ENCODE measurements at regions not wholly inside any gene's neighbourhood (a gene's known extent, or its start where the extent isn't known, plus 50 kb on each side); places are given as distances from the start of the nearest gene placed in this dataset.
"Not testable (repeated sequence)": the region's sequence is repeated elsewhere in the genome, so short reads cannot be mapped to it uniquely, and the experiment has no call there.

DNA sequence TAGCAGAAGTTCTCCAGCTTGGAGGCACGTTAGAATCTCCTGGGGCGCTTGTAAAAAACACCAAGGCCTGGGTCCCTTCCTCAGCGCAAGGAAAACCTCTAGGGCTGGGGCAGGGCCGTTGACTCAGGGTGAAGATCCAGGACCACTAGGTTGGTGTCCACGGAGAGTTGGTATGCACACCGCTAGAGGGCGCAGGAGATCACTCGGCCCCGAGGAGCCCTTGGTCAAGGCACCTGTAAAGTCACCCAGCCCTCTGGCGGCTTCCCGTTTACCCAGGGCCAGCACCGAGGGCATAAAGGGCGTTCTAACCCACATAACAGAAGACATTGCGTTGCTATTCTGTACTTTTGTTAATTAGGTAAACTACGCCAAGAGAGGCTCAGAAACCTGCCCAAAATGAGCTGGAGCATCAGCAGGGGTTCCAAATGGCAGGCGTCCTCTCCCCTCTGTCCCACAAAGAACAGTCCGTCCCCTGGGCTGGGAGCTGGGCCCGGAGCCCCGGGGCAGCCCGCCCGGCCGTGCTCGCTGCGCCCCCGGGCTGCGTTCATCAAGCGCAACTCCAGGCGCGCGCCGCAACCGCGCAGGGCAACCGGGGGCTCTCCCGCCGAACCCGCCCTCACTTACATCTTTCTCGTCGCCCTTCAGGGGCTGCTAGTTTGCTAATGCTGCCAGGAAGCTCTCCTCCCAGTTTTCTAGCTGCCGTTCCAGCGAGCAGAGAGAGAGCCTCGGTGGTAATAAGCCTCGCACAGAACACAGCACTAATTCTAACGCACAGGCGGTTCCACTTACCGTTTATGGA lies 332.1 kb downstream of the ARRDC4 start:
- Histone ChIP-seq H3K9me2 (ENCODE audit: insufficient read depth, low read length) (no peaks in the 10 kb centered on the region), H3K4me2 (ENCODE audit: low read length) (no peak overlapping the region), H4K20me1 (ENCODE audit: insufficient read depth, low read length) (no peaks in the 10 kb centered on the region), H3K27ac (ENCODE audit: low read depth, low read length, poor library complexity, severe bottlenecking) (no peak overlapping the region), H3K4me3 (ENCODE audit: low read depth, low read length, poor library complexity, severe bottlenecking) (no peak overlapping the region), H3K9me3 (ENCODE audit: low read length) (no peaks in the 10 kb centered on the region), H3K79me2 (ENCODE audit: insufficient read depth, low read depth, low read length) (no peaks in the 10 kb centered on the region), H3K4me1 (ENCODE audit: insufficient read depth, low read length, poor library complexity, severe bottlenecking) (no peaks in the 10 kb centered on the region), H2AFZ (ENCODE audit: low read length) (no peak overlapping the region), H3K36me3 (ENCODE audit: insufficient read depth, low read length) (no peaks in the 10 kb centered on the region)
- CTCF ChIA-PET (ENCODE audit: unreplicated experiment): no interaction called here
- POLR2A ChIA-PET: no interaction called here
- DNase-seq (ENCODE audit: low spot score): peak; percentile 42
- intact Hi-C loops (cut with micrococcal nuclease; ENCODE audit: unreplicated experiment): no loop called here
- TF ChIP-seq EZH2phosphoT487 (IDR thresholded peaks at IDR 0.05; ENCODE audit: borderline replicate concordance, low read depth, low read length): no peak
- peak; percentile 80 for TF ChIP-seq CTCF (conservative IDR thresholded peaks at IDR 0.05; ENCODE audit: low read length)
- BruUV-seq (replicated peaks): no TSS peak

DNA sequence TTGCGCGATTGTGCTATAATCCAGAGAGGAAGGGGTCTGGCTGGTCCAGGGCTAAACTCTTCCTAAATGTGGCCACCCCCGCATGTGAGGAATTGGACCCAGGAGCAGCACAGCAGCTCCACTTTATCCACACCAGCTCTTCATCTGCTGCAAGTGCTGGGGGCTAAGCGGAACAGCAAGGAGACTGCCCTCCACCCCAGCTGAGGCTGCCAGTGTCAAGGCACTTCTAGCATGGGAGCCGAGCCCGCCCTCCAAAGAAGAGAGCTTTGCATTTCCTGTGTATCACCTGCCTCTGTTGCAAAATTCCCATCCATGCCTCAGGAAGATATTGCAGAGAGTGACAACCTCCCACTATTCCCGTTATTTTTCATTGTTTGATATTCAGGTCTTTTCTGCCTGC lies 333.6 kb downstream of the ARRDC4 start:
- H3K36me3 ChIP-seq (ENCODE audit: insufficient read depth, low read length): no peaks in the 10 kb centered on the region
- no peak overlapping the region for H3K4me2 ChIP-seq (ENCODE audit: low read length)
- intact Hi-C loops (cut with micrococcal nuclease; ENCODE audit: unreplicated experiment): loop anchor here (2.0 kb wide), 1 partner anchor 385 kb away; no protein-coding TSS in a partner anchor
- no peaks in the 10 kb centered on the region for H3K4me1 ChIP-seq (ENCODE audit: insufficient read depth, low read length, poor library complexity, severe bottlenecking)
- H3K9me2 ChIP-seq (ENCODE audit: insufficient read depth, low read length): no peaks in the 10 kb centered on the region
- H3K9me3 ChIP-seq (ENCODE audit: low read length): no peaks in the 10 kb centered on the region
- CTCF ChIA-PET (ENCODE audit: unreplicated experiment): no interaction called here
- H2AFZ ChIP-seq (ENCODE audit: low read length): no peak overlapping the region
- DNase-seq (ENCODE audit: low spot score): no peak
- no peaks in the 10 kb centered on the region for H4K20me1 ChIP-seq (ENCODE audit: insufficient read depth, low read length)
- H3K79me2 ChIP-seq (ENCODE audit: insufficient read depth, low read depth, low read length): no peaks in the 10 kb centered on the region
- H3K27ac ChIP-seq (ENCODE audit: low read depth, low read length, poor library complexity, severe bottlenecking): no peak overlapping the region
- POLR2A ChIA-PET: no interaction called here
- TF ChIP-seq EZH2phosphoT487 (IDR thresholded peaks at IDR 0.05; ENCODE audit: borderline replicate concordance, low read depth, low read length): no peak
- no peak for TF ChIP-seq CTCF (conservative IDR thresholded peaks at IDR 0.05; ENCODE audit: low read length)
- no TSS peak for BruUV-seq (replicated peaks)
- H3K4me3 ChIP-seq (ENCODE audit: low read depth, low read length, poor library complexity, severe bottlenecking): no peak overlapping the region

DNA sequence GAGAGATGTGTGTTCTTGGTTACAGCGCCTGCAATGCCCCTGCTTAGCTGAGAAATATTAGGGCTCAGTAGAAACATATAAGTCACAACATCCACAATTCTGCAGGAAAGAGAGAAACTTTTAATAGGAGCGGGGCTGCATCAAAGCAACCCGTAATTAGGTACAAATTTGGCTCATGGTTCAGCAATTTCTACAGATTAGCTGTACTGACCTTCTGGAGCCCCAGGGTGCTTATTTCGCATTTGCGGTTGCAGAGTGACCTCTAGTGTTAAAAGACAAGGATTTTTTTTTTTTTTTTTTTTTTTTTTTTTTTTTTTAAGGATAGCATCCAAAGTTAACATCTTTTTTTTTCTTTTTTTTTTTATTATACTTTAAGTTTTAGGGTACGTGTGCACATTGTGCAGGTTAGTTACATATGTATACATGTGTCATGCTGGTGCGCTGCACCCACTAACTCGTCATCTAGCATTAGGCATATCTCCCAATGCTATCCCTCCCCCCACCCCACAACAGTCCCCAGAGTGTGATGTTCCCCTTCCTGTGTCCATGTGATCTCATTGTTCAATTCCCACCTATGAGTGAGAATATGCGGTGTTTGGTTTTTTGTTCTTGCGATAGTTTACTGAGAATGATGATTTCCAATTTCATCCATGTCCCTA lies 334.7 kb downstream of the ARRDC4 start:
- DNase-seq (ENCODE audit: low spot score): peak; percentile 54
- intact Hi-C loops (cut with micrococcal nuclease; ENCODE audit: unreplicated experiment): loop anchor here (2.0 kb wide), 1 partner anchor 386 kb away; no protein-coding TSS in a partner anchor
- H3K4me3 ChIP-seq (ENCODE audit: low read depth, low read length, poor library complexity, severe bottlenecking); H3K36me3 ChIP-seq (ENCODE audit: insufficient read depth, low read length); H3K4me1 ChIP-seq (ENCODE audit: insufficient read depth, low read length, poor library complexity, severe bottlenecking); H3K9me3 ChIP-seq (ENCODE audit: low read length); H3K79me2 ChIP-seq (ENCODE audit: insufficient read depth, low read depth, low read length); H3K4me2 ChIP-seq (ENCODE audit: low read length); BruUV-seq (replicated peaks); CTCF ChIA-PET (ENCODE audit: unreplicated experiment); H3K9me2 ChIP-seq (ENCODE audit: insufficient read depth, low read length); H4K20me1 ChIP-seq (ENCODE audit: insufficient read depth, low read length); H3K27ac ChIP-seq (ENCODE audit: low read depth, low read length, poor library complexity, severe bottlenecking); H2AFZ ChIP-seq (ENCODE audit: low read length); POLR2A ChIA-PET: not testable (repeated sequence)
- TF ChIP-seq CTCF (conservative IDR thresholded peaks at IDR 0.05; ENCODE audit: low read length): peak; percentile 65
